Putamen (tissue), 1 donor: ENCODE measurements at regions not wholly inside any gene's neighbourhood (a gene's known extent, or its start where the extent isn't known, plus 50 kb on each side); places are given as distances from the start of the nearest gene placed in this dataset.

Experiments used
- DNase-seq: peaks from one replicate; pipeline ENCODE4 v3.0.0-alpha.2; 2016; ENCODE audit warnings: low spot score

- no peak for DNase-seq
Measured at GRCh38 chr4:34718576-34719245, 1525.6 kb downstream of the ARAP2 start.

- peak; percentile 31 for DNase-seq
Measured at GRCh38 chr4:34720571-34720970, 1523.7 kb downstream of the ARAP2 start.

- DNase-seq: no peak
Measured at GRCh38 chr4:34721835-34722234, 1522.5 kb downstream of the ARAP2 start.

GRCh38 chr4:34723605-34724004, 1520.7 kb downstream of the ARAP2 start:
- peak; percentile 61 for DNase-seq

- no peak for DNase-seq
Measured at GRCh38 chr4:34724491-34724890, 1519.8 kb downstream of the ARAP2 start.

GRCh38 chr4:34731070-34731469, 1513.2 kb downstream of the ARAP2 start:
- no peak for DNase-seq

GRCh38 chr4:34732176-34732950, 1512.0 kb downstream of the ARAP2 start:
- no peak for DNase-seq

GRCh38 chr4:34733185-34733941, 1511.0 kb downstream of the ARAP2 start:
- DNase-seq: no peak

GRCh38 chr4:34766935-34767334, 1477.4 kb downstream of the ARAP2 start:
- no peak for DNase-seq

- DNase-seq: no peak
Measured at GRCh38 chr4:34767407-34767806, 1476.9 kb downstream of the ARAP2 start.

- no peak for DNase-seq
Measured at GRCh38 chr4:34771632-34772031, 1472.7 kb downstream of the ARAP2 start.

GRCh38 chr4:34790131-34790530, 1454.2 kb downstream of the ARAP2 start:
- no peak for DNase-seq

GRCh38 chr4:34791209-34791608, 1453.1 kb downstream of the ARAP2 start:
- no peak for DNase-seq

GRCh38 chr4:34800953-34801352, 1443.4 kb downstream of the ARAP2 start:
- no peak for DNase-seq

- no peak for DNase-seq
Measured at GRCh38 chr4:34814266-34814665, 1430.0 kb downstream of the ARAP2 start.

- no peak for DNase-seq
Measured at GRCh38 chr4:34824515-34824914, 1419.8 kb downstream of the ARAP2 start.

GRCh38 chr4:34826660-34827059, 1417.7 kb downstream of the ARAP2 start:
- no peak for DNase-seq

GRCh38 chr4:34845926-34846325, 1398.4 kb downstream of the ARAP2 start:
- no peak for DNase-seq

- no peak for DNase-seq
Measured at GRCh38 chr4:34850421-34850820, 1393.9 kb downstream of the ARAP2 start.

- DNase-seq: no peak
Measured at GRCh38 chr4:34850968-34851367, 1393.3 kb downstream of the ARAP2 start.

- DNase-seq: no peak
Measured at GRCh38 chr4:34851411-34851810, 1392.9 kb downstream of the ARAP2 start.

- no peak for DNase-seq
Measured at GRCh38 chr4:34854451-34854850, 1389.9 kb downstream of the ARAP2 start.

- no peak for DNase-seq
Measured at GRCh38 chr4:34861666-34862065, 1382.6 kb downstream of the ARAP2 start.
